ENCODE measurements at regions not wholly inside any gene's neighbourhood (a gene's known extent, or its start where the extent isn't known, plus 50 kb on each side); places are given as distances from the start of the nearest gene placed in this dataset.
A peak's percentile ranks its signal among the peaks of the same experiment; 100 is the strongest.

DNA sequence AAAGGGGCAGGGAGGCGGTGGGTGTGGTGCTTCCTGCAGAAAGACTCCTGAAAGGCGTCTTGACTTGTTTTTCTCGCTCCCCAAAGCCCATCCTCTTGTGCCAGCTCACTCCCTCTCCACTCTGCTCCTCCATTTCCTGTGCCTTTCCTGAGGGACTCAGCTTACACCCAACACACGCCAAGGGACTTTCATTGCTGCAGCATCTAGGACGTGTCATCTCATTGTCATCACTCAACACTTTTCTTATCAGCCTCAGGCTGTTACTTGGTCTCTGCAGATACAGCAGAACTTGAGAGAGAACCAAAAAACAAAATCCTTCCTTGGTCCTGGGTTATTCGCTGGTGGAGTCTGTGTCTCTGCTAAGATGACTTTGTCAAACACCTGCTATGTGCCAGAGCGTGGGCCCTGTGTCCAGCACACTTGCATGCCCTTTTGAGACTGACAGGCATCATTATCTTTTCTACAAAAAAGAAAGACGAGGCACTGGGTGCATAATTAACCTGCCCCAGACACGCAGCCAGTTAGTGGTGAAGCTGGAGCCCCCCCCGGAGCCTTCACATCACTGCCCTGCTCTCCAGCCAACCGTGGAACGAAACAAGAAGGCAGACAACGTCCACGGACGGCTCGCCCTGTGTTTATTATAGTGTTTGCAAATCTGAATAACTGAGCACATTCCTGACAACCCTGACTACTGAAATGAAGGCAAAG, 261.7 kb upstream of the HDAC4 start:
- WGBS (ENCODE audit: insufficient coverage, low coverage, missing lambda C conversion rate), result 0% methylated on average over 11 of the region's 16 CpGs
- TF ChIP-seq SIRT6 (IDR thresholded peaks at IDR 0.05; ENCODE audit: low read depth, low read length) (no peak), SMARCA5 (IDR thresholded peaks at IDR 0.05) (no peak), THAP12 (CRISPR knock-in tag; IDR thresholded peaks at IDR 0.05) (no peak), PBX2 (CRISPR knock-in tag; IDR thresholded peaks at IDR 0.05; ENCODE audit: low read depth) (no peak), PBX2 (tag; conservative IDR thresholded peaks at IDR 0.05; ENCODE audit: low read depth) (peak; percentile 43; the same call in 1 of the 2 replicates), POLR2AphosphoS5 (IDR thresholded peaks at IDR 0.05; ENCODE audit: control insufficient read depth, insufficient read depth, low read depth, low read length) (no peak), SMARCE1 (IDR thresholded peaks at IDR 0.05) (no peak), MEIS2 (IDR thresholded peaks at IDR 0.05; ENCODE audit: partially characterized antibody) (peak; percentile 50), NCOA6 (IDR thresholded peaks at IDR 0.05) (no peak), IRF2 (CRISPR knock-in tag; IDR thresholded peaks at IDR 0.05) (no peak), ZNF146 (CRISPR knock-in tag; IDR thresholded peaks at IDR 0.05; ENCODE audit: unreplicated experiment) (no peak), ZEB2 (IDR thresholded peaks at IDR 0.05) (no peak), ARNT (IDR thresholded peaks at IDR 0.05) (no peak), MNT (conservative IDR thresholded peaks at IDR 0.05) (no peak), SMC3 (conservative IDR thresholded peaks at IDR 0.05; ENCODE audit: insufficient read depth, low read depth, low read length) (no peak), SMARCA4 (IDR thresholded peaks at IDR 0.05) (no peak), TAL1 (IDR thresholded peaks at IDR 0.05) (no peak), ADNP (tag; IDR thresholded peaks at IDR 0.05) (no peak)

More for the DNA sequence above, 261.7 kb upstream of the HDAC4 start:
- intact Hi-C loops (cut with micrococcal nuclease), result no loop called here
- Histone ChIP-seq H3K27ac (ENCODE audit: extremely low read depth, low read depth, low read length) (no peak overlapping the region), H3K27me3 (ENCODE audit: control insufficient read depth in 2 of 2, insufficient read depth in 2 of 2, low read length in 2 of 2) (peaks cover 0 to 34% of the 10 kb centered on the region in 2 experiments; a peak in 3 of 5 replicates), H3K4me3 (no peak overlapping the region), H3K36me3 (ENCODE audit: control insufficient read depth, insufficient read depth, low read length) (no peaks in the 10 kb centered on the region), H2AFZ (ENCODE audit: low read depth, low read length) (no peak overlapping the region), H3K9ac (ENCODE audit: insufficient read depth in 1 of 2, low read depth in 2 of 2, low read length in 2 of 2) (no peak overlapping the region), H3K79me2 (ENCODE audit: control insufficient read depth, insufficient read depth, low read length) (no peaks in the 10 kb centered on the region), H3K9me1 (ENCODE audit: control insufficient read depth, insufficient read depth, low read length) (no peaks in the 10 kb centered on the region), H3K4me1 (replicated peaks in 1 of 2; ENCODE audit: control insufficient read depth in 2 of 2, insufficient read depth in 2 of 2, low read length in 2 of 2) (peaks cover 0 to 5% of the 10 kb centered on the region in 2 experiments; a peak in 1 of 5 replicates), H3K4me2 (ENCODE audit: insufficient read depth, low read length) (no peak overlapping the region), H4K20me1 (replicated peaks; ENCODE audit: control insufficient read depth, insufficient read depth, low read length) (no peaks in the 10 kb centered on the region), H3K9me3 (replicated peaks; ENCODE audit: control insufficient read depth, insufficient read depth, low read depth, low read length) (no peaks in the 10 kb centered on the region)
- no TSS peak for BruUV-seq (replicated peaks)
- ChIA-PET CTCF (ENCODE audit: low intra/inter-chr PET ratio) (interaction anchor here (0.7 kb wide), 1 partner anchor 230 kb away, joined by 3 read pairs; no protein-coding TSS in a partner anchor), POLR2A (interaction anchor here (1.0 kb wide), 1 partner anchor 1107 kb away, joined by 3 read pairs; no protein-coding TSS in a partner anchor)
- FAIRE-seq, result no peak
- DNase-seq (ENCODE audit: extremely low read depth in 1 of 4, low spot score in 3 of 4), result no peak
- no peak for ATAC-seq
- in situ Hi-C loops (cut with MboI), result no loop called here
